AG10803 (cell line): ENCODE measurements at regions not wholly inside any gene's neighbourhood (a gene's known extent, or its start where the extent isn't known, plus 50 kb on each side); places are given as distances from the start of the nearest gene placed in this dataset.

Source experiments
- DNase-seq: peaks from one replicate; pipeline ENCODE4 v3.0.0; 2010; ENCODE audit warnings: low read depth
- H3K4me3 ChIP-seq: 2 replicates; pipeline ENCODE4 v1.5.1; 2011; ENCODE audit warnings: mild to moderate bottlenecking, low read length, control low read depth
- TF ChIP-seq, protein P1 (sequence below): conservative IDR thresholded peaks from 2 replicates; pipeline ENCODE4 v1.5.1; 2011; ENCODE audit warnings: mild to moderate bottlenecking, low read length, control low read depth, inconsistent platforms

DNA sequence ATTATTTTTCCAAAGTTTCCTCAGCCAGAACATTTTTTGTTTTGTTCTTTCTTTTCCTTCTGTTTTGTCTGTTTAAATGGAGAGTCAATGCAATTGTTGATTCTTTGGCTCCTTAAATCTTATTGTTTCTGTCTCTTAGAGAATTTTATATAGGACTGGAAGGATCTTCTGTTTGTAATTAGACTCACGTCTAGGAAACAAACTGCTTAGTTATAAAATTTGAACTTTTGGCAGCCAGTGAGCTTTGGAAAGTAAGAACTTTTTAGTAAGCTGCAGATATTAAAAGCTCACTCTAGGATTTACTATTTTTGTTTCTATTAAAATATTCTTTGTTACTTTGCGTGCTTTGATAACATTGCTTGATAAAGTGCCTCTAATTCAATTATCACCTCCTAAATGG, 109.8 kb upstream of the HNRNPU start:
- TF ChIP-seq, protein P1, sequence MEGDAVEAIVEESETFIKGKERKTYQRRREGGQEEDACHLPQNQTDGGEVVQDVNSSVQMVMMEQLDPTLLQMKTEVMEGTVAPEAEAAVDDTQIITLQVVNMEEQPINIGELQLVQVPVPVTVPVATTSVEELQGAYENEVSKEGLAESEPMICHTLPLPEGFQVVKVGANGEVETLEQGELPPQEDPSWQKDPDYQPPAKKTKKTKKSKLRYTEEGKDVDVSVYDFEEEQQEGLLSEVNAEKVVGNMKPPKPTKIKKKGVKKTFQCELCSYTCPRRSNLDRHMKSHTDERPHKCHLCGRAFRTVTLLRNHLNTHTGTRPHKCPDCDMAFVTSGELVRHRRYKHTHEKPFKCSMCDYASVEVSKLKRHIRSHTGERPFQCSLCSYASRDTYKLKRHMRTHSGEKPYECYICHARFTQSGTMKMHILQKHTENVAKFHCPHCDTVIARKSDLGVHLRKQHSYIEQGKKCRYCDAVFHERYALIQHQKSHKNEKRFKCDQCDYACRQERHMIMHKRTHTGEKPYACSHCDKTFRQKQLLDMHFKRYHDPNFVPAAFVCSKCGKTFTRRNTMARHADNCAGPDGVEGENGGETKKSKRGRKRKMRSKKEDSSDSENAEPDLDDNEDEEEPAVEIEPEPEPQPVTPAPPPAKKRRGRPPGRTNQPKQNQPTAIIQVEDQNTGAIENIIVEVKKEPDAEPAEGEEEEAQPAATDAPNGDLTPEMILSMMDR: no peak
- DNase-seq: no peak
- H3K4me3 ChIP-seq: no peak overlapping the region

DNA sequence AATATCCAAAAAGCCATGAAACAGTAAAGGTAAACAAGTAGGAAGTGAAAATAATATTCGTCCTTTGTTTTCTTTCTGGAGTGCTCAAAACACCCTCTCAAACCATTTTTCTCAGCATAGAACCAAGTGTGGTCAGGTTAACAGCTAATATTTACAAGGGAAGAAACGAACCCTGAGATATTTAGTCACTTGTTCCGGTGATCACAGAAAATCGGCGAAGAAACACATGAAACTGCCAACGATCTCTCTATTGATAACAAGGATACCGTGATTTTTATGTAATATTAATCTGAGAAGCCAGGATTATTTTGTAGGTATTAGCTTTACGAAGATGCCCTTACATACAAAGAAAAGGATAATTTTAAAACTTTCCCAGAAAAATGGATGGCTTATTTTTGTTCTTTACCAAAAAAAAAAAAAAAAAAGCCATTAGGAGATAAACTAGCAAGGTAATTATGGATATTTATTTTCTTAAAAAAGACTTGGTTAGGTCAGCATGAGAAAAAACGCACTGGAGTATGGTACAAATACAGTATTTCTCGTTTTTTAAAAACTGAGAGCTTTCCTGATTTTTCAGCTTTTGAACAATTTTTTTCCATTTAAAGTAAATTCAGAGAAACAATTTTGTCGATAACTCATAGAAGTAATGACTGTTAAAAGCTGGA, 107.3 kb upstream of the HNRNPU start:
- TF ChIP-seq, protein P1: no peak
- no peak for DNase-seq

DNA sequence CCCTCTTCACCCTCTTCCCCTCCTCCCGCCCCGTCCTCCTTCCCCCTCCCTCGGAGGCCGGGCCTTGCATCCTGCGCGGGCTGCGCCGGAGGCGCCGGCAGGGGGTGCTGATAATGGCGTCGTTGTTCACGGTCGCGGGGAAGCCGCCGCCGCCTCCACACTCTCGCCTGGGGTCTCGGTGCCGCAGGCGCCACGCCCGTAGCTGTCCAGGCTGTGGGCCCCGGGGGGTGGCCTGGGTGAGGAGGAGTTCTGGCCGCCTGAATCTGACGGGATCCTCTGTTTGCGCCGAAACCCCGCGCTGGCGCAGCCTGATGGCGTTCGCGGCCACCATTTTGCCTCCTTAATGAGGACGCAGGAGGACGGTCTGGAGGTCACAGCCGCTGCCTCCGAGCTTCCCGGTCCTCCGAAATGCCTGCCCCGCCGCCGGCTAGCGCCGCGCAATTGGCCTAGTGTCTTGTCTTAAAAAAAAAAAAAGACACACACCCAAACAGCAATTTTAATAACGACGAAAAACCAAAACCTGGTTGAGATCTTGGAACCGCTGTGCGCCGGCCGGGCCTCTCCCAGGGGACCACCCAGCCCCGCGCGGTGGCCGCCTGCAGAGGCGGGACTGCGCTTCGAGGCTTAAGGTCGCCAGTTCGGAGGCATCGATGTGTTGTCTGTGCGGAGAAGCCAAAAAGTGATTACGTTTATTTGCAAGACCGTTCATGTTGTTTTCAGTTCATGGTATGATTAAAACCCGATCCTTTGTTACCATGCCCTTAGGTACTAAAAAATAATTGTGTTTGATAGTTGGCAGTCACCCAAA, 106.6 kb upstream of the HNRNPU start:
- DNase-seq: peak; percentile 96
- TF ChIP-seq, protein P1: peak; percentile 50
- peak overlapping the region; percentile 71 for H3K4me3 ChIP-seq

More for the DNA sequence above, 107.3 kb upstream of the HNRNPU start:
- peak overlapping the region; percentile 71 for H3K4me3 ChIP-seq

DNA sequence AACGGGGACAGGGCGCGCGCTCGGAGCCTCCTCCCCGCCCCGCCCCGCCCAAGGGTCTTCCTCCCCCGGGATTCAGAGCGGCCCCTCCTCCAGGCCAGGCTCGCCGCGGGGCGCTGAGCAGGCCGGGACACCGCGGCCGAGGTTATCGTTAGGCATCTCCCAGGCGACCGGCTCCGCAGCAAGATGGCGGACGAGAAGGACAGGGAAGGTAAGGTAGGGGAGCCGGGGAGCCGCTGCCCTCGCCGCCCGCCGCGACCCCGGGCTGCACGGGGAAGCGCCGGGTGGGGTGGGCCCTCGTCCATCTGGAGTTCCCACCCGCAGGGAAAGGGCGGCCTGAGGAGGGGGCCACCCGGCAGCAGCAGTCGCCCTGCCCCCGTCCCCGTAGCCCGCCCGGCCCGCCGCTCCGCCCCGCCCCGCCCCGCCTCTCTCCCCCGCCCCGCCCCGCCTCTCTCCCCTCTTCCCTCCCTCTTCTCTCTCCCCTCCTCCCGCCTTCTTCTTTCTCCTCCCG, 105.9 kb upstream of the HNRNPU start:
- H3K4me3 ChIP-seq: peak overlapping the region; percentile 71
- peak; percentile 78 for DNase-seq
- TF ChIP-seq, protein P1: no peak

DNA sequence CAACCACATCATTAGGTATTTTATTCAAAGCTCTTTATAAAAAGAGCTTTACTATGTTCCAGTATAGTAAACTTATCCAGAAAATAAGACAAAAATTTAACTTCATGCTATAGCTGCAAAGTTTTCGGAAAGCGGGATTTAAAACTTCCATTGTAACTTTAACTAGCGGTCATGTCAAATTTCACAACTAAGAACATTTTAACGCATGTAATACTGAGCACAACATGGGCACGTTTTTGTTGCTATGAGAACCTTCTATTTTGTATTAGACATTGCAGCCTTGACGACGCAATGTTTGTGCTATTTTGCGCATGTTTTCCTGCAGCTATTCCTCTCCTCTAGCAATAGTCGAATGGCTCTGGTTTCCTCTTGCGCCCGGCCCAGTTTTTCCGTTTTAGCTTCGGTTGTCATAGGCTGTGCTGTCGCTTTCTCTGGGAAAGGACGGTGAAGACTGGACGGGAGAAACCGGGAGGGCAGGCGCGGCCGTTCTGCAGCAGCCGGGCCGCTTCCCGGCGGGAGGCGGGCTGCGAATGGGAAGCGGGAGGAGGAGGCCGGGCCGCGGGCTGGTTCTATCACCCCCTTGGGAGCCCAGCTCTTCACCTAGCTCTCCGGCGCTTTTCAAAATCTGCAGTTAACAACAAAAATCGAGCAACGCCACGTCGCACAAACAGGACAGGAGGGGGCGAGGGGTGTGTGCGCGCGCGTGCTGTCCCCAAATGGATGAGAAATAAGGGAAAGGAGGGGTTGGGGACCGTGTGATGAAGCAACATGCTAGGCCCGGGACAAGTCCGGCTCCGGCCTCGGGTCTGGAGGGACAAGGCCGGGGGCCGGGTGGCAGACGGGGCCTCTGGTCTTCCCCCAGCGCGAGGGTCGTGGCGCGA, 105.3 kb upstream of the HNRNPU start:
- H3K4me3 ChIP-seq: peak overlapping the region; percentile 67
- TF ChIP-seq, protein P1: no peak
- peak; percentile 94 for DNase-seq

DNA sequence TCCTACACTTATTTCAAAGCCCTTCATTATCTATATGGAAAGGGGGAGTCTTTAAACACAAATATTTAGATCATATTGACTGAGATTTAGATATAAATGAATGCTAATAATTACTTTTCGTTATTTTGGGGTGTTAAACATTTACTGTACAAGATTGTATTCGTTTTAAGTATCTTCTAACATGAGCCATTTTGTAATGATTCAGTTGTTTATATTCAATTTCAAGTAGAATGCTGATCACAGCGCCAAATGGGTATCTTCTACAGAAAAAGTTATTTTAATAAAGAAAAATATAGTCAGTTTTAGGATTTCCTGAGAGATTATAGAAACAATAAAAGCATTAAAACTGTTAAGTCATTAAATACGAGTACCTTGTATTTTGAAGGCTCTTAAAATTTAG, 104.5 kb upstream of the HNRNPU start:
- DNase-seq: no peak
- peak overlapping the region; percentile 67 for H3K4me3 ChIP-seq
- TF ChIP-seq, protein P1: no peak
